Glutamatergic neuron (in vitro differentiated cells): ENCODE measurements at regions not wholly inside any gene's neighbourhood (a gene's known extent, or its start where the extent isn't known, plus 50 kb on each side); places are given as distances from the start of the nearest gene placed in this dataset.
"Not testable (repeated sequence)": the region's sequence is repeated elsewhere in the genome, so short reads cannot be mapped to it uniquely, and the experiment has no call there.

Experiments
- DNase-seq: peaks from one replicate; pipeline ENCODE4 v3.0.0; 2022
- H3K27ac Mint-ChIP-seq: one replicate; pipeline ENCODE4 v1.8.0; 2020; ENCODE audit warnings: mild to moderate bottlenecking, mixed read lengths, inconsistent platforms; ENCODE audit not compliant: unreplicated experiment
- H3K27me3 Mint-ChIP-seq: one replicate; pipeline ENCODE4 v1.8.0; 2020; ENCODE audit warnings: mild to moderate bottlenecking, moderate library complexity, mixed read lengths, inconsistent platforms; ENCODE audit not compliant: unreplicated experiment
- H3K36me3 Mint-ChIP-seq: one replicate; pipeline ENCODE4 v1.8.0; 2020; ENCODE audit warnings: mild to moderate bottlenecking, mixed read lengths, inconsistent platforms; ENCODE audit not compliant: unreplicated experiment
- H3K4me1 Mint-ChIP-seq: one replicate; pipeline ENCODE4 v1.8.0; 2020; ENCODE audit warnings: mild to moderate bottlenecking, low read depth, mixed read lengths, inconsistent platforms; ENCODE audit not compliant: unreplicated experiment
- H3K4me3 Mint-ChIP-seq: one replicate; pipeline ENCODE4 v1.8.0; 2020; ENCODE audit warnings: mild to moderate bottlenecking, mixed read lengths, inconsistent platforms; ENCODE audit not compliant: unreplicated experiment
- H3K9me3 Mint-ChIP-seq: one replicate; pipeline ENCODE4 v1.8.0; 2020; ENCODE audit warnings: mild to moderate bottlenecking, moderate library complexity, mixed read lengths, inconsistent platforms; ENCODE audit not compliant: unreplicated experiment
- TF ChIP-seq, protein P1 (sequence below): fragments of 200-600 bp; sonication (generic); IDR thresholded peaks from one replicate; pipeline ENCODE4 v1.5.0; 2021; ENCODE audit not compliant: partially characterized antibody, unreplicated experiment

DNA sequence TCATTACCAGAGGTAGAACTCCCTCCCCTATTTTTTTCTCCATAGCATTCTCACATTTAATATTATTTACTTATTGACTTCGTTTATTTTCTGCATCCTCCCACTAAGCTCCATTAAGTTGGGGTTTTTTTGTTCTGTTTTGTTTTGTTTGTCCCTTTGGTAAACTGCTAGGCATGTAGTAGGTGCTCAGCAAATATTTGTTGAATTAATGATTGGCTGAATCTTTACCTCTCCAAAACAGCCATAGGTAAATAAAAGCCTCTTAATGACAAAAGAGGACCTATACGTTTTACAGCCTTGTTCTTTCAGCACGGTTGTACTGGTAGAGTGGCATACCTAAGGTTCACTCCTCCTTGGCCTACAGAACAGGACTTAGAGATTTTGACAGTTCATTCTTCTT, 52.0 kb downstream of the PRORP start:
- TF ChIP-seq, protein P1, sequence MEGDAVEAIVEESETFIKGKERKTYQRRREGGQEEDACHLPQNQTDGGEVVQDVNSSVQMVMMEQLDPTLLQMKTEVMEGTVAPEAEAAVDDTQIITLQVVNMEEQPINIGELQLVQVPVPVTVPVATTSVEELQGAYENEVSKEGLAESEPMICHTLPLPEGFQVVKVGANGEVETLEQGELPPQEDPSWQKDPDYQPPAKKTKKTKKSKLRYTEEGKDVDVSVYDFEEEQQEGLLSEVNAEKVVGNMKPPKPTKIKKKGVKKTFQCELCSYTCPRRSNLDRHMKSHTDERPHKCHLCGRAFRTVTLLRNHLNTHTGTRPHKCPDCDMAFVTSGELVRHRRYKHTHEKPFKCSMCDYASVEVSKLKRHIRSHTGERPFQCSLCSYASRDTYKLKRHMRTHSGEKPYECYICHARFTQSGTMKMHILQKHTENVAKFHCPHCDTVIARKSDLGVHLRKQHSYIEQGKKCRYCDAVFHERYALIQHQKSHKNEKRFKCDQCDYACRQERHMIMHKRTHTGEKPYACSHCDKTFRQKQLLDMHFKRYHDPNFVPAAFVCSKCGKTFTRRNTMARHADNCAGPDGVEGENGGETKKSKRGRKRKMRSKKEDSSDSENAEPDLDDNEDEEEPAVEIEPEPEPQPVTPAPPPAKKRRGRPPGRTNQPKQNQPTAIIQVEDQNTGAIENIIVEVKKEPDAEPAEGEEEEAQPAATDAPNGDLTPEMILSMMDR = no peak
- no peak overlapping the region for H3K27ac Mint-ChIP-seq
- H3K27me3 Mint-ChIP-seq = no peaks in the 10 kb centered on the region
- no peaks in the 10 kb centered on the region for H3K36me3 Mint-ChIP-seq
- H3K4me3 Mint-ChIP-seq = no peak overlapping the region
- H3K9me3 Mint-ChIP-seq = no peaks in the 10 kb centered on the region
- no peaks in the 10 kb centered on the region for H3K4me1 Mint-ChIP-seq
- no peak for DNase-seq

DNA sequence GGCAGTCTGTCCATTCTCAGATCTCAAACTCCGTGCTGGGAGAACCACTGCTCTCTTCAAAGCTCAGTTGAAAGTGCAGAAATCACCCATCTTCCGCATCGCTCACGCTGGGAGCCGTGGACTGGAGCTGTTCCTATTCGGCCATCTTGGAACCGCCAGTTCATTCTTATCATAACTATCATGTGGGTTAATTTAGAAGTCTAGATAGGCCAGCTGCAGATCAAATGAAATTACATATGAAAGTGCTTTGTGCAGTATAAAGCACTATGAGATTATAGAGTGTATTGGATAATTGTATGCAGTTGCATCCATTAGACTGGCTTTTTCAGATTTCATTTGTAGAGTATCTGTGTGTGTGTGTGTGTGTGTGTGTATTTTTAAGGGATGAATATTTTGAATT, 57.8 kb downstream of the PRORP start:
- H3K36me3 Mint-ChIP-seq = no peaks in the 10 kb centered on the region
- no peak overlapping the region for H3K27ac Mint-ChIP-seq
- peaks cover 1% of the 10 kb centered on the region for H3K9me3 Mint-ChIP-seq
- TF ChIP-seq, protein P1 = no peak
- H3K4me1 Mint-ChIP-seq = no peaks in the 10 kb centered on the region
- H3K4me3 Mint-ChIP-seq = no peak overlapping the region
- H3K27me3 Mint-ChIP-seq = no peaks in the 10 kb centered on the region
- no peak for DNase-seq

DNA sequence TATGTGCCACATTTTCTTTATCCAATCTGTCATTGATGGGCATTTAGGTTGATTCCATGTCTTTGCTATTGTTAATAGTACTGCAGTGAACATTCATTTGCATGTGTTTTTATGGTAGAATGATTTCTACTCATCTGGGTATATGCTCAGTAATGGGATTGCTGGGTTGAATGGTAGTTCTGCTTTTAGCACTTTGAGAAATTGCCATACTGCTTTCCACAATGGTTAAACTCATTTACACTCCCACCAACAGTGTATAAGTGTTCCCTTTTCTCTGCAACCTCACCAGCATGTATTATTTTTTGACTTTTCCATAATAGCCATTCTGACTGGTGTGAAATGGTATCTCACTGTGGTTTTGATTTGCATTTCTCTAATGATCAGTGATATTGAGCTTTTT, 62.5 kb downstream of the PRORP start:
- H3K9me3 Mint-ChIP-seq, H3K27ac Mint-ChIP-seq, H3K36me3 Mint-ChIP-seq, H3K27me3 Mint-ChIP-seq, DNase-seq, H3K4me1 Mint-ChIP-seq, H3K4me3 Mint-ChIP-seq: not testable (repeated sequence)

DNA sequence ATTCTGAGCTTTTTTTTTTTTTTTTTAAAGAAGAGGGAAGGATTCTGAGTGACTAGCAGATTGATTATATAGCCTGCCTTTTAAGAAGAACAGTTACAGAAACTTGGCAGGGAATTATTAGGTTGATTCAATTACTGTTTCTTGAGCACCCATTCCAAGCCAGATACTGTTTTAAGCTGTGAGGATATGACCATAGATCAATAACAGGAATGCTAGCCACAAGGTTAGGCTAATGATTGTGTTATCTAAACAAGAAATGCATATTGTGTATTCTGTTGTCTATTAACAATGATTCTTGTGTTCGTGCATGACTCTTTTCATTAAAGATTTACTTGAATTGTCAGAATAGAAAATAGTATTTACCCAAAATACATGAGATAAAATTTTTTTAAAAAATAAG, 67.1 kb downstream of the PRORP start:
- Mint-ChIP-seq H3K36me3 (no peaks in the 10 kb centered on the region), H3K9me3 (no peaks in the 10 kb centered on the region), H3K27me3 (no peaks in the 10 kb centered on the region), H3K4me1 (no peaks in the 10 kb centered on the region), H3K4me3 (no peak overlapping the region), H3K27ac (no peak overlapping the region)
- DNase-seq = no peak
- TF ChIP-seq, protein P1 = no peak

DNA sequence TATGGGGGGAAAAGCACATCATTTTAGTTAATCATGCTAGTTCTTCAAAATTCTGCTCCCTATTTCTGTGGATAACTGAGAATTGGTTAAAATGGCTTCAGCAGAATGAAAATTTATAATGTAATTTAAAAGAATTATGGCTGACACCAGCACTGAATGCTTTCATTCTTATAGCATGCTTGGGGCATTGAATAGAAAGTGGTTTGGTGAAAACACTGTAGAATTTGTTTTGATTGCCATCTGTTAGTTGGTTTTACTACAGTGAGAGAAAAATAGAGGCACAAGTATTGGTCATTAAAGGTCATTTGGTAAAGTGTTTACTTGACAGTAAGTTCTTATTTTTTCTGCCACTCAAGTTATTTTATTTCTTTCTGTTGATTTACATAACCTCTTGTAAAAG, 70.8 kb downstream of the PRORP start:
- no peaks in the 10 kb centered on the region for H3K27me3 Mint-ChIP-seq
- H3K4me1 Mint-ChIP-seq = no peaks in the 10 kb centered on the region
- H3K36me3 Mint-ChIP-seq = no peaks in the 10 kb centered on the region
- TF ChIP-seq, protein P1 = no peak
- no peak overlapping the region for H3K27ac Mint-ChIP-seq
- no peaks in the 10 kb centered on the region for H3K9me3 Mint-ChIP-seq
- no peak for DNase-seq
- H3K4me3 Mint-ChIP-seq = no peak overlapping the region

DNA sequence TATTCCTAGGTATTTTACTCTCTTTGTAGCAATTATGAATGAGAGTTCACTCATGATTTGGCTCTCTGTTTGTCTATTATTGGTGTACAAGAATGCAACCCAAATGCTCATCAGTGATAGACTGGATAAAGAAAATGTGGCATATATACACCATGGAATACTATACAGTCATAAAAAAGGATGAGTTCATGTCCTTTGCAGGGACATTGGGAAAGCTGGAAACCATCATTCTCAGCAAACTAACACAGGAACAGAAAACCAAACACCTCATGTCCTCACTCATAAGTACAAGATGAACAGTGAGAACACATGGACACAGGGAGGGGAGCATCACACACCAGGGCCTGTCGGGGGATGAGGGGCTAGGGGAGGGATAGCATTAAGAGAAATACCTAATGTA, 71.8 kb downstream of the PRORP start:
- not testable (repeated sequence) for H3K4me1 Mint-ChIP-seq, DNase-seq, H3K9me3 Mint-ChIP-seq, H3K36me3 Mint-ChIP-seq, H3K27me3 Mint-ChIP-seq, H3K4me3 Mint-ChIP-seq
- peak overlapping the region; percentile 62 for H3K27ac Mint-ChIP-seq
